ENCODE measurements at regions not wholly inside any gene's neighbourhood (a gene's known extent, or its start where the extent isn't known, plus 50 kb on each side); places are given as distances from the start of the nearest gene placed in this dataset.

DNA sequence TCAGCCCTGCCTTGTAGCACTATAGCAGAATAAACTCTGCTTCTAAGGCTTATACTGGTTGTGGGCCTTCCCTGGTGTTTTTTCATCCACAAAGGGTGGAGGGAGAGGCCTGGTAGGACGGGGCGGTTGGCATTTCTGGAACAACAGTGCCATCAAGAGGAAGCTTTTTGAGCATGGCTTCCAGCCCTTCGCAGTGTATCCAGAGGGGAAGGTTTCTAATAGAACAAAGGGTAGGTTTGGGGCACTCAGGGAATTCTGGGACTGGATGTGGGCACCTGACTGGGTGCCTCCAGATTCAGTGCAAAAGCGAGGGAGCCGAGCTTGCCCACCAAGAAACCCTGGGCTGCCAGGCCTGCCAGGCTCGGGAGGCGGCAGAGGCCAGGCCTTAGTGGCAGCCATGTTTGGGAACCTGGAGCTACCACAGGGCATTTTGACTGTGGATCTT, 229.6 kb upstream of the AGTR2 start:
- Histone ChIP-seq H3K4me2 (ENCODE audit: low read depth, low read length, poor library complexity, severe bottlenecking) (peak overlapping the region; percentile 55), H3K4me3 (ENCODE audit: low read length, poor library complexity, severe bottlenecking) (peak overlapping the region; percentile 10), H4K20me1 (ENCODE audit: insufficient read depth, low read length, poor library complexity, severe bottlenecking) (no peaks in the 10 kb centered on the region), H3K9ac (ENCODE audit: low read depth, low read length, poor library complexity, severe bottlenecking) (no peak overlapping the region), H3K9me3 (ENCODE audit: insufficient read depth, low read depth, low read length) (no peaks in the 10 kb centered on the region), H3K4me1 (ENCODE audit: insufficient read depth, low read length, poor library complexity, severe bottlenecking) (peaks cover 18% of the 10 kb centered on the region), H3K9me2 (replicated peaks; ENCODE audit: low read depth, low read length) (no peaks in the 10 kb centered on the region), H3F3A (ENCODE audit: low read depth) (no peaks in the 10 kb centered on the region), H3K36me3 (ENCODE audit: insufficient read depth, low read length) (no peaks in the 10 kb centered on the region), H3K79me2 (ENCODE audit: insufficient read depth, low read length) (no peaks in the 10 kb centered on the region), H3K27me3 (ENCODE audit: insufficient read depth, low read length, poor library complexity, severe bottlenecking) (no peaks in the 10 kb centered on the region), H2AFZ (ENCODE audit: low read length) (peak overlapping the region; percentile 64; the same call in 1 of the 2 replicates)
- TF ChIP-seq EZH2phosphoT487 (IDR thresholded peaks at IDR 0.05; ENCODE audit: borderline replicate concordance) (no peak), CTCF (conservative IDR thresholded peaks at IDR 0.05; ENCODE audit: low read length) (peak; percentile 57)

DNA sequence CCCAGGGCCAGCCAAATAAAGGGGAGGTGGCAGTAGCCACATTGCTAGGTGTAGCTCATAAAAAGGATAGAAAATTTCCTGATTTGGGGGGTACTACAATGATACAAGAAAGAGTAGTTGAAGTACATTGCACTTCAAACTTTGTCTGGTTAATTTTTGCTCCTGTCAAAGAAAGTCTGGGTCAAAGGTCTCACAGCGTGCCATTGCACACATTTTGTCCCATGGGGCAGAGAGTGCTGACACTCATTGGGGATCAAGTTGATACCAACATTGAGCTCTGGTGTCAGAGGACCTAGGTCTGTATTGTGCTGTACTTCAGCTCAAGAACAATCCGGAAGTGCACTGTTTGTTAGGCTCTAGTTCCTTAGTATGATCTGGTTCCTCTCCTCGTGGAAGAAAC, 229.2 kb upstream of the AGTR2 start:
- Histone ChIP-seq H3K79me2 (ENCODE audit: insufficient read depth, low read length) (no peaks in the 10 kb centered on the region), H3K9ac (ENCODE audit: low read depth, low read length, poor library complexity, severe bottlenecking) (no peak overlapping the region), H3K9me3 (ENCODE audit: insufficient read depth, low read depth, low read length) (no peaks in the 10 kb centered on the region), H3K27me3 (ENCODE audit: insufficient read depth, low read length, poor library complexity, severe bottlenecking) (no peaks in the 10 kb centered on the region), H3K4me3 (ENCODE audit: low read length, poor library complexity, severe bottlenecking) (no peak overlapping the region), H3K4me1 (ENCODE audit: insufficient read depth, low read length, poor library complexity, severe bottlenecking) (peaks cover 18% of the 10 kb centered on the region), H3K36me3 (ENCODE audit: insufficient read depth, low read length) (no peaks in the 10 kb centered on the region), H3F3A (ENCODE audit: low read depth) (no peaks in the 10 kb centered on the region), H3K4me2 (ENCODE audit: low read depth, low read length, poor library complexity, severe bottlenecking) (peak overlapping the region; percentile 55), H4K20me1 (ENCODE audit: insufficient read depth, low read length, poor library complexity, severe bottlenecking) (no peaks in the 10 kb centered on the region), H2AFZ (ENCODE audit: low read length) (peak overlapping the region; percentile 64; the same call in 1 of the 2 replicates), H3K9me2 (replicated peaks; ENCODE audit: low read depth, low read length) (no peaks in the 10 kb centered on the region)
- TF ChIP-seq CTCF (conservative IDR thresholded peaks at IDR 0.05; ENCODE audit: low read length), result no peak
- TF ChIP-seq EZH2phosphoT487 (IDR thresholded peaks at IDR 0.05; ENCODE audit: borderline replicate concordance), result no peak

DNA sequence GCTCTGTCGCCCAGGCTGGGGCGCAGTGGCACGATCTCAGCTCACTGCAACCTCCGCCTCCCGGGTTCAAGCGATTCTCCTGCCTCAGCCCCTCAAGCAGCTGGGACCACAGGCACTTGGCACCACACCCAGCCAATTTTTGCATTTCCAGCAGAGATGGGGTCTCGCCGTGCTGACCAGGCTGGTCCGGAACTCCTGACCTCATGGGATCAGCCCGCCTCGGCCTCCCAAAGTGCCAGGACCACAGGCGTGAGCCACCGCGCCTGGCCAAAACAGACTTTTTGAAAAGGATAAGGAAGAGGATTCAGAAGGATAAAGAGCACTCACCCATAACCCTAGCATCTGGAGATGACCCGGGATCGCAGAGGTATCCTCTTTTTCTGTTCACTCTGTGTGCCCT, 224.5 kb upstream of the AGTR2 start:
- no peak overlapping the region for H3K4me2 ChIP-seq (ENCODE audit: low read depth, low read length, poor library complexity, severe bottlenecking)
- H3K9me3 ChIP-seq (ENCODE audit: insufficient read depth, low read depth, low read length), result no peaks in the 10 kb centered on the region
- no peaks in the 10 kb centered on the region for H3K27me3 ChIP-seq (ENCODE audit: insufficient read depth, low read length, poor library complexity, severe bottlenecking)
- no peaks in the 10 kb centered on the region for H3K9me2 ChIP-seq (replicated peaks; ENCODE audit: low read depth, low read length)
- H2AFZ ChIP-seq (ENCODE audit: low read length), result no peak overlapping the region
- no peaks in the 10 kb centered on the region for H3K79me2 ChIP-seq (ENCODE audit: insufficient read depth, low read length)
- no peaks in the 10 kb centered on the region for H4K20me1 ChIP-seq (ENCODE audit: insufficient read depth, low read length, poor library complexity, severe bottlenecking)
- H3K9ac ChIP-seq (ENCODE audit: low read depth, low read length, poor library complexity, severe bottlenecking), result no peak overlapping the region
- H3K36me3 ChIP-seq (ENCODE audit: insufficient read depth, low read length), result no peaks in the 10 kb centered on the region
- TF ChIP-seq CTCF (conservative IDR thresholded peaks at IDR 0.05; ENCODE audit: low read length), result no peak
- TF ChIP-seq EZH2phosphoT487 (IDR thresholded peaks at IDR 0.05; ENCODE audit: borderline replicate concordance), result no peak
- H3F3A ChIP-seq (ENCODE audit: low read depth), result no peaks in the 10 kb centered on the region
- no peak overlapping the region for H3K4me3 ChIP-seq (ENCODE audit: low read length, poor library complexity, severe bottlenecking)
- H3K4me1 ChIP-seq (ENCODE audit: insufficient read depth, low read length, poor library complexity, severe bottlenecking), result no peaks in the 10 kb centered on the region
